SW480 (cell line): ENCODE measurements at regions not wholly inside any gene's neighbourhood (a gene's known extent, or its start where the extent isn't known, plus 50 kb on each side); places are given as distances from the start of the nearest gene placed in this dataset.

Experiments
- DNase-seq: peaks from one replicate; pipeline ENCODE4 v3.0.0-alpha.2; 2016; ENCODE audit warnings: low spot score

DNA sequence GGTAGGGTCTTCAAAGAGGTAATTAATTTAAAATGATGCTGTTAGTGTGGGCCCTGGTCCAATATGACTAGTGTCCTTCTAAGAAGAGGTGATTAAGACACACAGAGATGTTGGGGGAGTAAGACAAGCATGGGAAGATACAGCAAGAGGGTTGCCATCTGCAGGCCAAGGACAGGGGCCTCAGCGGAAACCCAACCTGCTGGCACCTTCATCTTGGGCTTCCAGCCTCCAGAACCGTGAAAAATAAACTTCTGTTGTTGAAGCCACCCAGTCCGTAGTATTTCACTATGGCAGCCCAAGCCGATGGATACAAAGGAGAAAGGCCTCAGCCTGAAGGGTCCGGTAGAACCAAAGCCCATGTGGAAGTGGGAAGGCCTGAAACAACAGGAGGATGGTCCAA, 161.7 kb upstream of the UBE2E1 start:
- no peak for DNase-seq

GRCh38 chr3:23644676-23645075, 161.1 kb upstream of the UBE2E1 start:
- DNase-seq = no peak

GRCh38 chr3:23645533-23646183, 160.1 kb upstream of the UBE2E1 start:
- DNase-seq = no peak

- no peak for DNase-seq
Measured at GRCh38 chr3:23646184-23646920, 159.4 kb upstream of the UBE2E1 start.

GRCh38 chr3:23647706-23648258, 158.0 kb upstream of the UBE2E1 start:
- DNase-seq = no peak

- peak; percentile 16 for DNase-seq
Measured at GRCh38 chr3:23648326-23648995, 157.3 kb upstream of the UBE2E1 start.

GRCh38 chr3:23648996-23649395, 156.8 kb upstream of the UBE2E1 start:
- no peak for DNase-seq

- no peak for DNase-seq
Measured at GRCh38 chr3:23649448-23649847, 156.3 kb upstream of the UBE2E1 start.

DNA sequence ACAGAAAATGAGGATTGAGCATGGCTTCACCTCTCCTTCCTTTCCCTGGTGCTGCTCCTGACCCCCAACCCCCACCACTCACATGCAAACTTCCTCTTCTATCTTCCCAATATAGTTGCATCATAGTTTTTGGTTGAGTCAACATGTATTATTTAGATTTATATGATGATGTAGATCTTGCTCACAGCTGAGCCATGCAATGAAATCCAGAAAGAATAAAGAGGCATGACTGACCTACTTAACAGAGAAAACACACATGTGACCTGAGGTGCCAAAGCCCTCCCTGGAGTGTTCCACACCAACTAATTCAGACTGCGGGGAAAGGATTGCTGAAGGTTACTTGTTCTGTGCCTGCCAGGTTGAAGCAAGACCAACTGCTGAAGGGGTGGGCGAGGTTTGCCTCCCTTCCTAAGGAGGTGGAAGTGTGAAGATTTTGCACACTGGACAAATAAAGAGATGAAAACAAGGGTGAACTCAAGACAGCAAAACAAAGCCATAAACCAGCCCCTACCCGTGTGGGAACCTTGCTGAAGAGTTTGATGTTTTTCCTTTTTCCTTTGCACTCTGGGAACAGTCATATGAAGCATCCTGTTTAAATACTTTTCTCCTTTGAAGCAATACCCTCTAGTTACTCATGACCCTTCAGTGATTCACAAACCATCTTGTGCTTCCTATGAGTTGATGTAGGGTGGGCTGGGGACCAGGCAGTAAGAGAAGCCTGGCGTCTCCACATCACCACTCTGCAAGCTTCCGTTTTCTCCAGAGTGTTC, 155.2 kb upstream of the UBE2E1 start:
- no peak for DNase-seq

GRCh38 chr3:23653647-23654525, 151.9 kb upstream of the UBE2E1 start:
- DNase-seq = no peak

DNA sequence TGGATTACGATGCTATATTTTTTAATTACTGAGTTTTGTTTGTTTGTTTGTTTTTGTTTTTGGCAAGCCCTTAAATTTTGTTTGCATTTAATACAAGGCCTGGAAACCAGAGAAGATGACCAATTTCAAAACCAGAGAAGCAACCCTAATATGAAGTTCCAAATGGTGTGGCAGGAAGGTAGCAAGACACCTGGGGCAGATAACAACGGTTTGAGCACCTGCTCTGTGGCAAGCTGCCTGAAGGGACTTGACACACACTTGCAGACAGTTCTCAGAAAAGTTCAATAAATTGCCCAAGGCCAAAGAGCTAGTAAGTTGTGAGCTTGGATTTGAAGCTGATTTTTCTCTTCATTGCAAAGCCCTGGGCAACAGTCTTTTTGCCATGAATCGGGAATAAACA, 151.2 kb upstream of the UBE2E1 start:
- DNase-seq = no peak

- DNase-seq = no peak
Measured at GRCh38 chr3:23655749-23656148, 150.0 kb upstream of the UBE2E1 start.

DNA sequence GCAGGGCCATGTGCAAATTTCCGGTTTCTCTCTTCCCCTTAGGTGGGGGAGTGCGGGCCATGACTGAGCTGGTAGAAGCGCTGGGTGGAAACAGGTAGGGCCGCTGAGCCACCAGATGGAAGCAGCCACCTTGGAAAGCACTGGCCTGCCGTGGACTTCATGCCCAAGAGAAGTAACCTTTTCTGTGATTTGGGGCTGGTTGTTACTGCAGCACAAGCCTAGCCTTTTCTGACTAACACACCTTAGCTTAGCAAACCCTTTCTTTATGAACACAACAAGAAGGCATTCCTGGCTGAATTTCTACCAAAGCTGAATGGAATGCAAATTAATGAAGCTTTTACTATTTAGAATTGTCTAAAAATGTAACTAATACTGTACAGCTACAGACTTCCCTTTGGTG, 149.6 kb upstream of the UBE2E1 start:
- DNase-seq = no peak

DNA sequence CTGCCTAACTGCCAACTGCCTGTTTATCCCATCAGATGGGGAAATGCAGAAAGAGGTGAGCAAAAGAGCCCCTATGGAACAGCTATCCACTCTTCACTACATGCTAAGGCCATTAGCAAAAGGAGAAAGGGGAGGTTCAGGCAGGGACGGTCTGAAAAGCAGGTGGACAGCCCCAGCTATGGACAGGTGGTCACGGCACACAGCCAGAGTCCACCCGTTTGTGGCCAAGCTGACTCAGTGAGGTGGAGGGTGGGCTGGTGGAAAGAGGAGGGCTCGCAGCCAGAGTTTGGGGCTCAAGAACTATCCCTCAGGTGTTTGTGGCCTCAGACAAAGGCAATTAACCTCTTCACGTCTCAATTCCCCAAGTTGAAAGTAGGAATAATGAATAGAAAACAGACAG, 148.9 kb upstream of the UBE2E1 start:
- no peak for DNase-seq

GRCh38 chr3:23657647-23658046, 148.1 kb upstream of the UBE2E1 start:
- no peak for DNase-seq

DNA sequence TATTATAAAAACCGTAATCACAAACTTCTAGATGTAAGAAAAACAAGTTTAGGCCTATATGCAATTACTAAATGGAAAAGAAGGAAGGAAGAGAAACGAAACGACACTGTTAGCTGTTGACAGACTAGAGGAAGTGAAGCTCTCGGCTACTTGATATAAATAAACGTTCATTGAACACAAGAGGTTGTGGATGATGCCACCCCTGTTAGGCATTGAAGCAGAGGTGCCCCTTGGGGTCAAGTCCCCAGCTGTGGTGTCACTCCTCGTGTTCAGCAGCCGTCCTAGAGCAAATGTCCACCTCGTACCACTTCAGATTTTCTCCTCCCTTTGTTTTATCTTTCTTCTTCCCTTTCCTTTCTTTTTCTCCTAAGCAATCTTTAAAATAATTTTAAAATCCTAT, 146.5 kb upstream of the UBE2E1 start:
- no peak for DNase-seq

DNA sequence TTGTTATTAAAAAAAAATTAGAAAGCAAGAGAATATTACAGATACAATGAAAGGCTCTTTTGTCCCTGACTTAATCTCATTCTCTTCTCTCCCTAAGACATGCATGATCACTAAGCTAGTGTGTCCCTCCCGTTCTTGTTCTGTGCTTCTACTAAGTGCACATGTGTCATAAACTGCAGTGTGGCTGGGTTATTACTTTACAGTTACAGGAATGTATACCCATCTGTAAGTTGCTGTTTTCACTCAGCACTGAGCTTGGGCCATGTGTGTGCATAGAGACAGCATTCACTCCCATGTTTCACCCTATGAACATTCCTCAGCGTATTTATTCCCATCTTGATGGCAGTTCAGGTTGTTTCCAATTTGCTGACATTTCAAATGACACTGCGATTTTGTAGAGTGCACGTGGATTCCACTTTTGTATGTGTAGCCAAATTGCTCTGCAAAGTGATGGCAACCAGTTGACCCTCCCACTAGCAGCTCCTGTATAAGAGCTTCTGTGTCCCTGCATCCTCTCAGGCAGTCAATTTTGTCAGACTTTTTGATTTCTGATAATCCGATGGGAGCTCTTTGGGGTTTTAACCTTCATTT, 145.8 kb upstream of the UBE2E1 start:
- no peak for DNase-seq

DNA sequence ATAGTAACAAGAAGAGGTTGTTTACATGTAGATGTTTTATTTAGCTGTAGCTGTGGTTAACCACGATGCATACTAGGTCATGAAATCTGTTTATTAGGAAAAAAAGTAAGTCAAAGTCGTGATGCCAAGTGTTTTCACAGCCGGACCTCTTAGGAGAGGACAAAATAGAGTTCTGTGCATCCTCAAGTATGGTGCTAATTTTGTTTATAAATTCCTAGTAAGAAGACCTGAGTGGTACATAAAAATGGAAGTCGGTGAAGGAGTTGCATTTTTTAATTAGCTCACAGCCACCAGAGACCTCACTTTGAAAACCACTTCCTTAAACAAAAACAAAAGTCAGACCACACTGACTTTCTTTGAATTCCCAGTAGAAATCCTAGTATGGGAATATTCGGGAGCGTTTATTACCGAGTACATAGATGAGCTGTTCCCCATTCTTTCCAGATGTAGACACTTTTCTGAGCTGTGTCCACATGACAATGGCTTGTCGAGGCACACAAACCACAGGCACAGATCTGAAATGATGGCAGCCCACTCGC, 143.6 kb upstream of the UBE2E1 start:
- no peak for DNase-seq

DNA sequence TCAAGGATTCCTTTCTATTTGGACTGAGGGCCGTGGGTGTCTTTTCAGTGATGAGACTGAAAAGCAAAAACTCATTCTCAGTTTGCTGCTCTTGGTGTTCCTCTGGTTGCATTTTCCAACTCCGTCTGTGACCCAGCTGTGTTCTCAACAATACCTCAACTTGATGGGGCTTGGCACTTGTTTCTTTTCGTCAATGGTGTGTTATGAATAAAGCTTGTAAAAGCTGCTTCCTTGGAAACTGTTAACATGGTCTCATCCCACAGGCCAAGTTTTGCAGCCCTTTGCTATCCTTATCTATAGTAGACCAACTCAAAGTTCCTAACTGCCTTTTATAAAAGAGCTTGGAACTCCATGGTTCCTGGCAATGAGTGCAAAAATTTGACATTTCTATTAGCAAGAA, 142.5 kb upstream of the UBE2E1 start:
- no peak for DNase-seq

GRCh38 chr3:23663661-23664186, 142.0 kb upstream of the UBE2E1 start:
- no peak for DNase-seq
